ENCODE measurements at regions not wholly inside any gene's neighbourhood (a gene's known extent, or its start where the extent isn't known, plus 50 kb on each side); places are given as distances from the start of the nearest gene placed in this dataset.

GRCh38 chr5:5632678-5633077 lies 210.2 kb downstream of the ICE1 start:
- no peak for TF ChIP-seq POLR2A (IDR thresholded peaks at IDR 0.05; ENCODE audit: low read length)
- no peak for TF ChIP-seq GATA1 (IDR thresholded peaks at IDR 0.05; ENCODE audit: low read depth, low read length)

Data from erythroblast (primary cell).